ENCODE measurements at regions not wholly inside any gene's neighbourhood (a gene's known extent, or its start where the extent isn't known, plus 50 kb on each side); places are given as distances from the start of the nearest gene placed in this dataset.
"Not testable (repeated sequence)": the region's sequence is repeated elsewhere in the genome, so short reads cannot be mapped to it uniquely, and the experiment has no call there.

DNA sequence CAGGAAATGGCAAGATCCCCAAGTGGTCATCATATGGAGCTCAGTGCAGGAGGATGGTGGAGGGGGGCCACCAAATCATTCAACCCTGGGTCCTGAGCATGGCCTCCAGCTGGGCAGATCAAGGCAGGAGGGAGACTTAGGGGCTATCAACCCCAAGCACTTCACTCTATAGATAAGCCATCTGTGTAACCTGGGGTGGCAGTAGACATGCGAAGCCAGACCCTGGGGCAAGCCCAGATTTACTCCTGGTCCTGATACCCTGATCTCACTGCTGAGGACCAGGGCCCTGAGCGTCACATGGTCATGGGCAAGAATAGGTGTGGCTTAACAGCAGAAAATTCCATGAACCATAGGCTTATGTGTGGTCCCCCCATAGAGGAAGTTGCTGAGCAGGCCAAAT, 173.0 kb upstream of the ADCY1 start:
- no peak for DNase-seq (ENCODE audit: low read depth, low spot score)
- H3K27ac ChIP-seq = no peak overlapping the region

- no peak for DNase-seq (ENCODE audit: low read depth, low spot score)
- H3K27ac ChIP-seq = no peak overlapping the region
Observed at GRCh38 chr7:45401851-45402250, 172.3 kb upstream of the ADCY1 start.

GRCh38 chr7:45402480-45403218, 171.5 kb upstream of the ADCY1 start:
- no peak for DNase-seq (ENCODE audit: low read depth, low spot score)
- no peak overlapping the region for H3K27ac ChIP-seq

DNA sequence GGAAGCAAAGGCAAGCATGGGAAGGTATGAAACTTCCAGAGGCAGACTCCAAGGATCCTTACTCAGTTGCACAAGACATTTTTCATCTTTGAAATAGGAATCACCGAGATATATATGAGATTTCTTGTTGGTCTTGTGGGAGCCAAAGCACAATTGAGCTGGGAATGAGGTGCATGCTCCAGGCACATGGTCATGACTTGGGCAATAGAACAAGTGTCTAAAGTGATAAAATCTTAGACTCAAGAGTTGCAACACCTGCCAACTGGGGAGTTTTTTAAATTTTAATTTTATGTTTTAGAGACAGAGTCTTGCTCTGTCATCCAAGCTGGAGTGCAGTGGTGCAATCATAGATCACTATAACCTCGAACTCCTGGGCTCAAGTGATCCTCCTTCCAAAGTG, 169.5 kb upstream of the ADCY1 start:
- no peak for DNase-seq (ENCODE audit: low read depth, low spot score)
- no peak overlapping the region for H3K27ac ChIP-seq

DNA sequence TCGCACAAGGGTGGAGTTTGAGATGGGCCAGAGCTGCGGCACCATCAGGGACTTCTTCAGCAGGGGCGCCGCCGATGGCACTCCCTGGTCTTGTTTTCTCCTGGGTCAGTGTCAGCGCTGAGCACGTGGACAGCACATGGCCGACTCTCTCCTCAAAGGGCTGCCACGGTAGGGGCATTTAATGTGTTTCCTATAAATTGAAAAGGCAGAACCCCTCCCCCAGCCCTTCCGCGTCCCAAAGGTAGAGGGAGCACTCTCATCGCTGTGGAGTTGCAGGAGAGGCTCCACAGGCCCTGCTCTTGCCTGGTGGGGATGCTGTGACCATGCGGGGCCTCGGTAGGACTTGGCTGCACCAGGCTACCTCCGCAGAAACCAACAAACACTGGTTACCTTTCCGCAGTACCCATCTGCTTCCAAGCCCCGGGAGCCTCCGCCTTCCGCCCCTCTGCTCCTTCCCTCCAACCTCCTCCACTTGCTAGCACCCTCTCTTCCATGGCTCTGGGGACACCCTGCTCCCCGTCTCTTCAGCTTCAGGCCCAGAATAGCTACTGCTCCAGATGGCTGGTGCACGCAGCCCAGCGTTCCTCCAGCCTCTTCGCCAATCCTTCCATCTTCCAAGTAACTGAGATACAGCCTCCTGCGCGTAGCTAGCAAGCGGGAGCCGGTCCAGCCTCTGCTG, 166.3 kb upstream of the ADCY1 start:
- no peak overlapping the region for H3K27ac ChIP-seq
- DNase-seq (ENCODE audit: low read depth, low spot score) = no peak

DNA sequence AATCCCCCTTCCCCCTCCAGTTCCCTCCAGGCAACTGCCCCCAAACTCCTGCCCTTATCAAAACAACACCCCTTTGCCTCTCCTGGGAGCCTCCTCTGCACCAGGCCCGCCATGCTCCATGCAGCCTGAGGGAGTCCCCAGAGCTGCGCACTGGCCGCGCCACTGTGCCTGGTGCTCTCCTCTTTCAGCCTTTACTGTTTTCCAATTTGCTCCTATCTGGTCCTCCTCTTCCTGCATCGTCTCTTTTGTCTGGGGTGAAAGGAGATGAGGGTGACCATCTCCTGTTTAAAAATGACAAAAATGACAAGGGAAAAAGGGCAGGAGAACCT, 165.8 kb upstream of the ADCY1 start:
- DNase-seq (ENCODE audit: low read depth, low spot score) = no peak

DNA sequence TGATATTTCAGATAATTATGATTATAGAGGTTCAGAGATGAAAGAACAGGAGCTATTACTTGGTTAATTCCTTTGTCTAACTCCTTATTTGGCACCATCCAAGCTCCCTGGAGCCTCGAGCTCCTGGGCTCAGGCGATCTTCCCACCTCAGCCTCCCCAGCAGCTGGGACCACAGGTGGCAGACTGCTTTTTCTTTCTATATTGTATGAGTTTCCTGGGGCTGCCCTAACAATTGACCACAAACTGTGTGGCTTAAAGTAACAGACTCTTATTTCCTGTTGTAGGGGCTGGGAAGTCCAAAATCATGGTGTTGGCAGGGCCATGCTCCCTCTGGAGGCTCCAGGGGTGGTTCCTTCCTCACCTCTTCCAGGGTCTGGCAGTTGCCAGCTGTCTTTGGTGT, 163.3 kb upstream of the ADCY1 start:
- DNase-seq (ENCODE audit: low read depth, low spot score) = no peak
- H3K27ac ChIP-seq = no peak overlapping the region

More for the DNA sequence above, 165.8 kb upstream of the ADCY1 start:
- no peak overlapping the region for H3K27ac ChIP-seq

DNA sequence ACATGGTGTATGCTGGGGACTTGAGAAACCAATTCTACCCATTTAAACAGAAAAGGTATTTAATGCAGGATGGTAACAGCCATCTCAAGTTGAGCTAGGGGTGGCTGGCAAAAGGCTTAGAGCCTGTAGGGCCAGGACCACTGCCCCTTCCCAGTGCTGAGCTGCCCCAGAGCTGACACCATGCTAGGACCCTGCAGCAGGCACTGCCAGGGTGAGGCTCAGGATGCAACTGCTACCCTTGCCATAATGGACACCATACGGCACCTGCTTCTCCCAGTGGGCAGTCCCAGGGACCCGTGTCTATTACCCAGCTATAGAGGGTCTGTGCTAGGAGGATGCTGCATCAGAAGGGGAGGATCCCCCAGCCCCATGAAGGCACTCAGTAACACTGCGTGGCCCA, 160.7 kb upstream of the ADCY1 start:
- no peak overlapping the region for H3K27ac ChIP-seq
- no peak for DNase-seq (ENCODE audit: low read depth, low spot score)

- no peak overlapping the region for H3K27ac ChIP-seq
- DNase-seq (ENCODE audit: low read depth, low spot score) = no peak
Observed at GRCh38 chr7:45414226-45414625, 159.9 kb upstream of the ADCY1 start.

DNA sequence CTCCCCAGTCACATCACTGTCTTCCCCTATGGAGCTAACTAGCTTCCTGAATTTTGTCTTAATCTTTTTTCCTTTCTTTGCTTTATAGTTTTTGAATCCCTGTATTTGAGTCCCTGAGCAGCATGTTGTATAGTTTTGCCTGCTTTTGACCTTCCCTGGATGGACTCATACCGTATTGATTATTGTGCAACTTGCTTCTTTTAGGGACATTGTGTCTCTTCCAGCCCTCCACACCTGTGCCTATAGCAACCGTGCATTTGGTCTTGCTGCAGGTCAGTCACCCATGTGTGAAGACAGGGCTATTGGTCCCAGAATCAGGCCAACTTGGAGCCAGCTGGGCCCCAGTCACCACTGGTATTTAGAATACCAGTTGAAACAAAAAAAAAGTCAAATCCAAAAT, 158.9 kb upstream of the ADCY1 start:
- no peak overlapping the region for H3K27ac ChIP-seq
- no peak for DNase-seq (ENCODE audit: low read depth, low spot score)

- DNase-seq (ENCODE audit: low read depth, low spot score) = no peak
- H3K27ac ChIP-seq = no peak overlapping the region
Observed at GRCh38 chr7:45416846-45417245, 157.3 kb upstream of the ADCY1 start.

DNA sequence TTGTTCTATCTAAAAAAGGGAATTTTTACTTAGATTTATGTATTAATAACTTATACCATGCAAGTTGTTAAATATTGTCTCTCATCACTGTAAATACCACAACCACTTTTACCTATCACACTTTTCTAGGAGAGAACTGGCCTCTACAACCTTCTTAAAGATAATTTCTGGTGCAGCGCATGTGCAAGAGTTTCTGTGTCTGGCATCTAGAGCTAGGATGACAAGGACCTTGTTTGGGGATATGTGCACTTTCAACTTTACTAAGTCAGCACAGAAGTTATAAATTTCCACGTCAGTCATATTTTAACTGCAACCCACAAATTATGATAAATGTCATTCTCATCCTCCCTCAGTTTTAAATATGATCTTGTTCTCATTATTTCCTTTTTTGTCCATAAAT, 156.9 kb upstream of the ADCY1 start:
- DNase-seq (ENCODE audit: low read depth, low spot score) = no peak
- no peak overlapping the region for H3K27ac ChIP-seq

GRCh38 chr7:45417735-45418134, 156.4 kb upstream of the ADCY1 start:
- no peak for DNase-seq (ENCODE audit: low read depth, low spot score)
- H3K27ac ChIP-seq = no peak overlapping the region

GRCh38 chr7:45420843-45421495, 153.2 kb upstream of the ADCY1 start:
- DNase-seq (ENCODE audit: low read depth, low spot score) = no peak

DNA sequence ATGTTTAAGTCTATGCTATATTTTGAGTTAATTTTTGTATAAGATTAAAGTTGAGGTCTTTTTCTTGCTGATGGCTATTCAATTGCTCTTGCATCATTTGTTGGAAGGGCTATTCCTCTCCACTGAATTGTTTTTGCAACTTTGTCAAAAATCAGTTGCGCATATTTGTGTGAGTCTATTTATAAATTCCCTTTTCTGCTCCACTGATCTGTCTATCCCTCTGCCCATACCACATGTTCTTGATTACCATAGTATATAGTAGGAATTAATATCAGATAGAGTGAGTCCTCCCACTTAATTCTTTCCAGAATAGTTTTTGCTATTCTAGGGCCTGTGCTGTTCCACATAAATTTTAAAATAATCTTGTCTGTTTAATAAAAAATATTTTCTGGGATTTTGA, 152.4 kb upstream of the ADCY1 start:
- DNase-seq (ENCODE audit: low read depth, low spot score) = no peak

More at GRCh38 chr7:45420843-45421495, 153.2 kb upstream of the ADCY1 start:
- H3K27ac ChIP-seq = peak overlapping the region; percentile 6

DNA sequence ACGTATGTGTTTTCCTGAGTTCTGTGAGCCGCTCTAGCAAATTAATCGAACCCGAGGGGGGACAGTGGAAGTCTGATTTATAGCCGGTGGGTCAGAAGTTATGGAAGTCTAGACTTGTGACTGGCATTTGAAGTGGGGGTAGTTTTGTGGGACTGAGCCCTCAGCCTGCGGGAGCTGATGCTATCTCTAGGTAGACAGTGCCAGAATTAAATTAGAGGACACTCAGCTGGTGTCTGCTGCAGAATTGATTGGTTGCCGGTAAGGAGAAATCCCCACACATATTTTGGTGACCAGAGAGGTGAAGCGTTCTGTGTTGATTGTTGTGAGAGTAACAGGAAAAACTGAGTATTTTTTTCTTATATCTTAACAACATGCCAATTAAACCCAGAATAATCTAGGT, 143.8 kb upstream of the ADCY1 start:
- no peak overlapping the region for H3K27ac ChIP-seq
- DNase-seq (ENCODE audit: low read depth, low spot score) = no peak

More for the DNA sequence above, 152.4 kb upstream of the ADCY1 start:
- no peak overlapping the region for H3K27ac ChIP-seq

- no peak for DNase-seq (ENCODE audit: low read depth, low spot score)
Observed at GRCh38 chr7:45434167-45434784, 139.9 kb upstream of the ADCY1 start.

DNA sequence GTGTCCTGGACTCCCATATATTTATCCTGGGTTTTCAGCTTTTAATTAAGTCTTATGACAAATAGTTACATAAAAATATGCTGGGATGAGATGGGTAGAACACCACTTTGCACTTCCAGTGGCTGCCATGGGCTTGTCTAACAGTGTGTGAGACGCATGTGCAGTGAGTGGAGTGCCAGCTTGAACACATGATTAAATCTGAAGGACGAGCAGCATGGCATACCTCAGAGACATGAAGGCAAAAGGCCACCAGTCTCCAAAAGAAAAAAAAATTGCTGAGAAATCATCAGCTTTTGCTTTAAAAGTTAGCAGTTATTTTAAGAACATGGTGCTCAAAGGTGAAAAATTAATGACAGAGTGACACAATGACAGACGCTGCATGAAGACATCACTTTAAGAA, 139.0 kb upstream of the ADCY1 start:
- no peak overlapping the region for H3K27ac ChIP-seq
- no peak for DNase-seq (ENCODE audit: low read depth, low spot score)

More at GRCh38 chr7:45434167-45434784, 139.9 kb upstream of the ADCY1 start:
- H3K27ac ChIP-seq = no peak overlapping the region

DNA sequence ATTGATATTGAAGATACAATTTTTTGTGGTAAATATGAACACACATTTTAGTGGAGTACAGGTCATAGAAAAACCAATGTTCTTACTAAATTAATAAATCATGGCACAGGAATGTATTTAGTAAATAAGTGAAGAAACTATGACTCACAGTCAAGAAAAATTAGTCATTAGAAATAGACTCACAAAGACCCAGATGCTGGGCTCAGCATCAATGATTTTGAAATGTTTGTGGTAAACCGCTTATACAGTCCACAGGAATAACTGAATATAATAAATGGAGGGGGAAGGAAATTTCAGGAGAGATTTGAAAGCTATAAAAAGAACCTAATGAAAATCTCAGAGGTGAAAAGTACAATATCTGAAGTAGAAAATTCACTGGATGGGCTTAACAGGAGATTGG, 138.3 kb upstream of the ADCY1 start:
- DNase-seq (ENCODE audit: low read depth, low spot score) = peak; percentile 68
- H3K27ac ChIP-seq = peak overlapping the region; percentile 25

DNA sequence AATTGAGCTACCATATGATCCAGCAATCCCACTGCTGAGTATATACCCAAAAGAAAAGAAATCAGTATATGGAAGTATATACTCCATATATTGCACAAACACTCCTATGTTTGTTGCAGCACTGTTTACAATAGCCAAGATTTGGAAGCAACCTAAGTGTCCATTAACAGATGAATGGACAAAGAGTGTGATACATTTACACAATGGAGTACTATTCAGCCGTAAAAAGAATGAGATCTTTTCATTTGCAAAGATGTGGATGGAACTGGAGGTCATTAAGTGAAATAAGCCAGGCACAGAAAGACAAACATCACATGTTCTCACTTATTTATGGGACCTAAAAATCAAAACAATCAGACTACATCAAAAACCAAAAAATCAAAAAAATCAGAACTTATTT, 133.4 kb upstream of the ADCY1 start:
- not testable (repeated sequence) for H3K27ac ChIP-seq; DNase-seq (ENCODE audit: low read depth, low spot score)

DNA sequence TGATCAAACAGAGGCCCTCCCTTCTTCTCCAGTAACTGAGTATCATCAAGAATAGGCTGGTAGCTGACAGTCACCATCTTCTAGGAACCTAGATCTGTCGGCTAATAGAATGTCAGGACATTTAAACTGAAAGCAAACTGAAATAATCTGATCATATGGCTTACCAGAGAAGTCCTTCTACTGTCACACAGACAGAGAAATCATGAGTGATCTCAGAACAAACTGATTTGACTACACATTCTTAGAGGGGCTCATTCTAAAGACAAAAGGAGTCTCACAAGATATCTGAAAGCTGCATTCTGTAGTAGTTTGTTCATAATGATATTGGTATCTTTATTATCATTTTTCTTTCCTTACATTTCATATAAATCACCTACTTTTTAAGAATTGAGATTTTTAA, 130.9 kb upstream of the ADCY1 start:
- DNase-seq (ENCODE audit: low read depth, low spot score) = no peak
- H3K27ac ChIP-seq = no peak overlapping the region

All from epithelial cell of prostate (primary cell).